ENCODE measurements at regions not wholly inside any gene's neighbourhood (a gene's known extent, or its start where the extent isn't known, plus 50 kb on each side); places are given as distances from the start of the nearest gene placed in this dataset.
A peak's percentile ranks its signal among the peaks of the same experiment; 100 is the strongest.

DNA sequence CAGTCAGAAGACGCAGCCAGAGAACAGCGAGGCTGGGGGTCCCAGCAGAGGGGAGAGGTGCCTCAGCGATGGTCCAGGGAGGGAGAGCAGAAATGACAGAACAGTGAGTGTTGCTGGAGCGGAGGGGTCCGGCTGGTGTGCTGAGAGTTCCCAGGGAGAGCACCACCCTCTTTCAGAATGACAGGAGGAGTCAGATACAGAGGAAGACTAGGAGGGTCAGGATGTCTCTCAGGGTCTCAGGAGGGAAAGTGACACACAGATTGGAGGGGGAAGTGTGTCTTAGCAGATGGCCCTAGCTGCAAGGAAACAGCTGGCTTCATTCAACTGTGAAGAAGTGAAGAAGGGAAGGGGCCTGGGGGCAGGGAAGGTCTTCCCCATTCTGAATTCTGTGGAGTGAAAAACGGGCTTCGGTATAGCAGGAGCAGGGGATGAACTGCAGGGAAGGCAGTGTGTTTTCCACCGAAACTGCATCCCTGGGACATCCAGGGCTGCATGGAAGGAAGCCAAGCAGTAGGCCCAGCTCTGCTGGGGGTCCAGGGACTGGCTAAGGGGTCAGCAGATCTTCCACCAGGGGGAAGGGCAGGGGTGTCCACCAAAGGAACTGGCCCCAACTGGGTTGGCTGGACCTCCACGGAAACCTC, 90.0 kb upstream of the OTOS start:
- TF ChIP-seq, protein P1, sequence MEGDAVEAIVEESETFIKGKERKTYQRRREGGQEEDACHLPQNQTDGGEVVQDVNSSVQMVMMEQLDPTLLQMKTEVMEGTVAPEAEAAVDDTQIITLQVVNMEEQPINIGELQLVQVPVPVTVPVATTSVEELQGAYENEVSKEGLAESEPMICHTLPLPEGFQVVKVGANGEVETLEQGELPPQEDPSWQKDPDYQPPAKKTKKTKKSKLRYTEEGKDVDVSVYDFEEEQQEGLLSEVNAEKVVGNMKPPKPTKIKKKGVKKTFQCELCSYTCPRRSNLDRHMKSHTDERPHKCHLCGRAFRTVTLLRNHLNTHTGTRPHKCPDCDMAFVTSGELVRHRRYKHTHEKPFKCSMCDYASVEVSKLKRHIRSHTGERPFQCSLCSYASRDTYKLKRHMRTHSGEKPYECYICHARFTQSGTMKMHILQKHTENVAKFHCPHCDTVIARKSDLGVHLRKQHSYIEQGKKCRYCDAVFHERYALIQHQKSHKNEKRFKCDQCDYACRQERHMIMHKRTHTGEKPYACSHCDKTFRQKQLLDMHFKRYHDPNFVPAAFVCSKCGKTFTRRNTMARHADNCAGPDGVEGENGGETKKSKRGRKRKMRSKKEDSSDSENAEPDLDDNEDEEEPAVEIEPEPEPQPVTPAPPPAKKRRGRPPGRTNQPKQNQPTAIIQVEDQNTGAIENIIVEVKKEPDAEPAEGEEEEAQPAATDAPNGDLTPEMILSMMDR (IDR thresholded peaks at IDR 0.05; ENCODE audit: control insufficient read depth, insufficient read depth, low read depth, low read length, missing control alignments): no peak
- no peak overlapping the region for H3K4me3 ChIP-seq (ENCODE audit: control insufficient read depth, low read depth, low read length)
- DNase-seq (ENCODE audit: low read depth): no peak

DNA sequence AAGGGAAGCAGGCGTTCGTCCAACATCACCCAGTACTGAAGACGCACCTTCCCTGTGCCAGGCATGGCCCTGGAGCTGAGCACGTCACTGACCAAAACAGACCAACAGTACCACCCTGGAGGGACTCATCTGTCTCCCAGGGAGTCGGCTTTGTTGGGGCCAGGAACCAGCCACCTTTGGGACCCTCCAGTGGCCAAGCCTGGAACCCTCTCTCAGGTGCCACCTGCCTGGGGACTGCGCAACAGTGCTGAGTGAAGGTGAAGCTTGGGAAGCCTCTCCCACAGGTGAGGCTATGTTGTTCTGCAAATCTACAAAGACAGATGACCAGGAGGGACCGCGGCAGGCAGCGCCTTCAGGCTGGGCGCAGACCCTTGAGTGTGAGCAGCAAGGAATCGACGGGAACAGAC, 91.4 kb upstream of the OTOS start:
- TF ChIP-seq, protein P1 (IDR thresholded peaks at IDR 0.05; ENCODE audit: control insufficient read depth, insufficient read depth, low read depth, low read length, missing control alignments): no peak
- H3K4me3 ChIP-seq (ENCODE audit: control insufficient read depth, low read depth, low read length): no peak overlapping the region
- DNase-seq (ENCODE audit: low read depth): no peak

DNA sequence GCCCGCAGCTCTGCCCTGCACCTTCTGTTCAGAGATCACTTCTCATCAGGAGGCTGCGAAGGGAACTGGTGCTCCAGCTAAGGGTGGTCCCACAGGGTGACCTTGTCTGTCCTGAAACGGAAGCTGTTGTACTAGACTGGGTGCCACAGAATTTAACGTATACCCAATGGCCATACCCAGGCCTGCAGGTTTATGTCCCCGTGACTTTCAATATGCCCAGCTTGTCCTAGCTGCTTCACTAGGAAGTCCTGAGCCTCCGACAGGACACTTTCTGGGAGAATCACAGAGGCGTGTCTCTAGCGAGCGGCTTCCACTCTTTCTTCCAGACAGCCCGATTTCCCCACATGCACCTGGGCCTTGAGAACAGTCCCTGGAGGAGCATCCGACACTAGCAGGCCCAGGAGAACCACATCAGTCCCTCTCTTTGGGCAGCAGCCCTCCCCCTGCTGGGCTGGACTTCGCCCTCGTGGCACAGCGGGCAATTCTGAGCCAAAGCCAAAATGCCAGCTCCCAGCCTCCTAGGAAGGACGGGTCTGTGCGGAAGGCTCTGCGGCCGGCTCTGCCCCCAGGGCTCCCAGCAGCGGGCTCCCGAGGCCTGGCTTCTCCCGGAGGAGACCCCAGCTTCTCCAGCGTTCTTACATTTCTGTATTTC, 91.9 kb upstream of the OTOS start:
- H3K4me3 ChIP-seq (ENCODE audit: control insufficient read depth, low read depth, low read length): no peak overlapping the region
- no peak for DNase-seq (ENCODE audit: low read depth)
- TF ChIP-seq, protein P1 (IDR thresholded peaks at IDR 0.05; ENCODE audit: control insufficient read depth, insufficient read depth, low read depth, low read length, missing control alignments): no peak

DNA sequence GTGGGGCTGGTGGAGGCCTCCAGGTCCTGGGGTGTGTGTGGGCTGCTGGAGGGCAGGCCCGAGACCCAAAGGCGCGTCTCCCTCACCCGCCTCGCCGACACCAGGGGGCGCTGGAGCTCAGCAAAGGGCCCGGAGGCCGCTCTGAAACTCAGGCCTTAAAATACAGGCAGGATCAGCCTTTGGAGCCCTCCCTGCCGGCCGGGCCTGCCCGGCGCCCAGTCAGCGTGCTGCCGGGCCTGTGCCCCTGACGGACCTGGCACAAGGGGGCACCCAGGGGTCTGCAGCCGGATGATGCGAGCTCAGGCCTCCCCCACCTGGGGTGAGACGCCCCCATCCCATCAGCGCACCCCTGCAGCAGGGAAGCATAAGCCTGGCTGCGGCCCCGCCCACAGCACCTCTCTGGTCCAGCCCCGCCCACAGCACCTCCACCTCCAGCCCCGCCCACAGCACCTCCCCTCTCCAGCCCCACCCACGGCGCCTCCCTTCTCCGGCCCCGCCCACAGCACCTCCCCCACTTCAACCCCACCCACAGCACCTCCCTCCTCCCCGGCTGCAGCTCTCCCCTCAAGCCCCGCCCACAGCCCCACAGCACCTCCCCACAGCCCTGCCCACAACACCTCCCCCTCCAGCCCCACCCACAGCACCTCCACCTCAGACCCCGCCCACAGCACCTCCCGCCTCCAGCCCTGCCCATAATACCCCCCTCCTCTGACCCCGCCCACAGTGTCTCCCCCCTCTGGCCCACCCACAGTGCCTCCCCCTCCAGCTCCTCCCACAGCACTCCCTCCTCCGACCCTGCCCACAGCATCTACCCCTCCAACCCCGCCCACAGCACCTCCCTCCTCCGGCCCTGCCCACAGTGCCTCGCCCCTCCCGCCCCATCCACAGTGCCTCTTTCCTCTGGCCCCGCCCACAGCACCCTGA, 92.8 kb upstream of the OTOS start:
- peak; percentile 25 for DNase-seq (ENCODE audit: low read depth)

DNA sequence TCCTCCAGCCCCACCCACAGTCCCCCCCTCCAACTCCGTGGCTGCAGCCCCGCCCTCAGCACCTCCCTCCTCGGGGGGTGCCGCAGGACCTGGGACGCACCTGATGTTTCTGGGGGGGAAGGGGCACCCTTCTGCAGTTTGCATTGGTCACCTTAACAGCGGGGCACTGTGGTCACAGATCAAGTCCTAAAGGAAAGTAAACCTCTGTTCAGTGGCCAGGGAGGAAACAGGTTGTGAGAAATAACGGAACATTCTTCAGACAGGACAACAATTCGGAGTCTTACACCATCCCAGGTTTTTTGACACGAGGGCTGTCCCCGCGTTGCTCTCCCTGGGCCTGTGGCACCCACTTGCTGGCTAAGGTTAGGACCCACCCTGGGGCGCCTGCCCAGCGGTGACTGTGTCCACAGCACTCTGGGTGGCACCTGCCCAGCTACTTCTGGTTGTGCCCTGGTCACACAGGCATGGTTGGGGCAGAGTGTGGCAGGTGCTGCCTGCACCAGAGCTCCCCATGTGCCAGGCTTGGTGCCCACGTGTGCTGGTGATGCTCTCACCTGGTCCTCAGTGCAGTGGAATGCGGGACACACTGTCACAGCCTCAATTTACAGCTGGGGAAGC, 93.5 kb upstream of the OTOS start:
- no peak overlapping the region for H3K4me3 ChIP-seq (ENCODE audit: control insufficient read depth, low read depth, low read length)
- TF ChIP-seq, protein P1 (IDR thresholded peaks at IDR 0.05; ENCODE audit: control insufficient read depth, insufficient read depth, low read depth, low read length, missing control alignments): no peak
- no peak for DNase-seq (ENCODE audit: low read depth)

More for the DNA sequence above, 92.8 kb upstream of the OTOS start:
- TF ChIP-seq, protein P1 (IDR thresholded peaks at IDR 0.05; ENCODE audit: control insufficient read depth, insufficient read depth, low read depth, low read length, missing control alignments): peak; percentile 98
- H3K4me3 ChIP-seq (ENCODE audit: control insufficient read depth, low read depth, low read length): peak overlapping the region; percentile 25; the same call in 1 of the 2 replicates

DNA sequence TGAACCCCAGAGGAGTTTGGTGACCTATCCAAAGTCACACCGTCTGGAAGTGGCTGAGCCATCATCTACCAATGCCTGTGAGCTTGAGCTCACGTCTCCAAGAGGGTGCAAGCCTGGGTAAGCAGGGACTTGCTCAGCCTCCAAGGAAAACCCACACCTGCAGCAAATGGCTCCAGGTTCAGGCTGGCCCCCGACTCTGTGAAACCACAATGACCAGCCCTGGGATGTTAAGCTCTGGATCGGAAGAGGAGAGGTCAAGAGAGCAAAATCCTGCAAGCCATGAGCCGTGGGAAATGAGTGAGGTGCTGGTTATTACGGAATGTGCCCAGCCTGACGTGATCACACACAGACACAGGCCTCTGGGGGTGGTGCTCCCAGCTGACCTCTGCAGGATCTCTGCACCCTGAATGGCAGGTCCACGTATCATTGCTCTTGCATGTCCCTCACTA, 94.1 kb upstream of the OTOS start:
- DNase-seq (ENCODE audit: low read depth): no peak
- TF ChIP-seq, protein P1 (IDR thresholded peaks at IDR 0.05; ENCODE audit: control insufficient read depth, insufficient read depth, low read depth, low read length, missing control alignments): no peak
- no peak overlapping the region for H3K4me3 ChIP-seq (ENCODE audit: control insufficient read depth, low read depth, low read length)

All from AG09309 (cell line).